GM18505 (cell line): ENCODE measurements at regions not wholly inside any gene's neighbourhood (a gene's known extent, or its start where the extent isn't known, plus 50 kb on each side); places are given as distances from the start of the nearest gene placed in this dataset.

Experiments used
- ATAC-seq: cut with Tn5 transposase; IDR thresholded peaks from one replicate; pipeline ENCODE4 v1.9.1; 2021; ENCODE audit not compliant: unreplicated experiment
- POLR2A ChIP-seq: IDR thresholded peaks from 4 replicates; pipeline ENCODE4 v1.6.1; 2011; ENCODE audit warnings: borderline replicate concordance; ENCODE audit not compliant: insufficient read depth, insufficient read length; ENCODE audit errors: extremely low read depth

GRCh38 chr2:129754831-129755230, 224.6 kb upstream of the RAB6C start:
- no peak for ATAC-seq
- no peak for TF ChIP-seq POLR2A

- ATAC-seq = no peak
- no peak for TF ChIP-seq POLR2A
Measured at GRCh38 chr2:129755786-129756185, 223.7 kb upstream of the RAB6C start.

- TF ChIP-seq POLR2A = no peak
- ATAC-seq = no peak
Measured at GRCh38 chr2:129756276-129756675, 223.2 kb upstream of the RAB6C start.

GRCh38 chr2:129757366-129757914, 222.0 kb upstream of the RAB6C start:
- TF ChIP-seq POLR2A = no peak

GRCh38 chr2:129757915-129758783, 221.3 kb upstream of the RAB6C start:
- no peak for ATAC-seq

More at GRCh38 chr2:129757366-129757914, 222.0 kb upstream of the RAB6C start:
- no peak for ATAC-seq

GRCh38 chr2:129758784-129759471, 220.5 kb upstream of the RAB6C start:
- ATAC-seq = no peak
- TF ChIP-seq POLR2A = no peak

More at GRCh38 chr2:129757915-129758783, 221.3 kb upstream of the RAB6C start:
- no peak for TF ChIP-seq POLR2A

GRCh38 chr2:129759472-129760010, 219.9 kb upstream of the RAB6C start:
- ATAC-seq = no peak
- TF ChIP-seq POLR2A = no peak

GRCh38 chr2:129760669-129761068, 218.8 kb upstream of the RAB6C start:
- ATAC-seq = no peak
- TF ChIP-seq POLR2A = no peak

- TF ChIP-seq POLR2A = no peak
- no peak for ATAC-seq
Measured at GRCh38 chr2:129761569-129762021, 217.9 kb upstream of the RAB6C start.

GRCh38 chr2:129762386-129763189, 216.9 kb upstream of the RAB6C start:
- TF ChIP-seq POLR2A = no peak
- no peak for ATAC-seq

- no peak for TF ChIP-seq POLR2A
- no peak for ATAC-seq
Measured at GRCh38 chr2:129763190-129763846, 216.1 kb upstream of the RAB6C start.

GRCh38 chr2:129763966-129764365, 215.5 kb upstream of the RAB6C start:
- TF ChIP-seq POLR2A = no peak
- no peak for ATAC-seq
